HFFc6 (cell line): ENCODE measurements at regions not wholly inside any gene's neighbourhood (a gene's known extent, or its start where the extent isn't known, plus 50 kb on each side); places are given as distances from the start of the nearest gene placed in this dataset.

Source experiments
- DNase-seq: peaks from one replicate; pipeline ENCODE4 v3.0.0-alpha.2; 2018
- H3K27ac Mint-ChIP-seq: 2 replicates; pipeline ENCODE4 v1.8.0; 2020; ENCODE audit warnings: mild to moderate bottlenecking, mixed read lengths
- H3K27me3 Mint-ChIP-seq: 2 replicates; pipeline ENCODE4 v1.8.0; 2021; ENCODE audit warnings: mild to moderate bottlenecking, moderate library complexity, mixed read lengths; ENCODE audit not compliant: insufficient read depth
- H3K36me3 Mint-ChIP-seq: 2 replicates; pipeline ENCODE4 v1.8.0; 2021; ENCODE audit warnings: low read depth, mixed read lengths
- H3K4me1 Mint-ChIP-seq: 2 replicates; pipeline ENCODE4 v1.8.0; 2020; ENCODE audit warnings: low read depth, mixed read lengths
- H3K4me3 Mint-ChIP-seq: 2 replicates; pipeline ENCODE4 v1.8.0; 2020; ENCODE audit warnings: mild to moderate bottlenecking, moderate library complexity, mixed read lengths
- H3K9me3 Mint-ChIP-seq: 2 replicates; pipeline ENCODE4 v1.8.0; 2020; ENCODE audit warnings: mild to moderate bottlenecking, mixed read lengths
- CTCF ChIP-seq: fragments of 200-600 bp; sonication (generic); IDR thresholded peaks from 2 replicates; pipeline ENCODE4 v1.5.0; 2021; ENCODE audit warnings: antibody characterized with exemption, mild to moderate bottlenecking

GRCh38 chr2:94960266-94960665 is 65.2 kb upstream of the MAL start:
- Mint-ChIP-seq H3K4me1 (no peaks in the 10 kb centered on the region), H3K27ac (no peak overlapping the region), H3K27me3 (peaks cover 13% of the 10 kb centered on the region), H3K9me3 (no peaks in the 10 kb centered on the region), H3K36me3 (no peaks in the 10 kb centered on the region), H3K4me3 (no peak overlapping the region)
- no peak for TF ChIP-seq CTCF
- no peak for DNase-seq

GRCh38 chr2:94960751-94961150 is 64.8 kb upstream of the MAL start:
- Mint-ChIP-seq H3K36me3 (no peaks in the 10 kb centered on the region), H3K9me3 (no peaks in the 10 kb centered on the region), H3K27me3 (peaks cover 13% of the 10 kb centered on the region), H3K4me1 (no peaks in the 10 kb centered on the region), H3K4me3 (no peak overlapping the region), H3K27ac (no peak overlapping the region)
- no peak for DNase-seq
- TF ChIP-seq CTCF: no peak

GRCh38 chr2:94964193-94964592 is 61.3 kb upstream of the MAL start:
- DNase-seq: no peak
- Mint-ChIP-seq H3K9me3 (no peaks in the 10 kb centered on the region), H3K27me3 (peaks cover 18% of the 10 kb centered on the region), H3K36me3 (no peaks in the 10 kb centered on the region), H3K4me3 (no peak overlapping the region), H3K27ac (no peak overlapping the region), H3K4me1 (no peaks in the 10 kb centered on the region)
- TF ChIP-seq CTCF: peak; percentile 14; the same call in 1 of the 2 replicates

- Mint-ChIP-seq H3K9me3 (no peaks in the 10 kb centered on the region), H3K27ac (no peak overlapping the region), H3K4me3 (no peak overlapping the region), H3K36me3 (no peaks in the 10 kb centered on the region), H3K27me3 (peaks cover 19% of the 10 kb centered on the region), H3K4me1 (no peaks in the 10 kb centered on the region)
- no peak for DNase-seq
- TF ChIP-seq CTCF: no peak
These were observed 58.8 kb upstream of the MAL start for GRCh38 chr2:94966689-94967088.

GRCh38 chr2:94970353-94970752 is 55.2 kb upstream of the MAL start:
- Mint-ChIP-seq H3K9me3 (no peaks in the 10 kb centered on the region), H3K4me3 (no peak overlapping the region), H3K27me3 (peaks cover 19% of the 10 kb centered on the region), H3K4me1 (no peaks in the 10 kb centered on the region), H3K27ac (no peak overlapping the region), H3K36me3 (no peaks in the 10 kb centered on the region)
- DNase-seq: no peak
- no peak for TF ChIP-seq CTCF
